CD4-positive, alpha-beta T cell treated with Interleukin-6 at 100 ng/mL for 8 hours (primary cell): ENCODE measurements at regions not wholly inside any gene's neighbourhood (a gene's known extent, or its start where the extent isn't known, plus 50 kb on each side); places are given as distances from the start of the nearest gene placed in this dataset.
"Not testable (repeated sequence)": the region's sequence is repeated elsewhere in the genome, so short reads cannot be mapped to it uniquely, and the experiment has no call there.

ENCODE experiments used
- DNase-seq: peaks from one replicate; pipeline ENCODE4 v3.0.0-alpha.2; 2020; ENCODE audit warnings: mixed read lengths, low spot score

GRCh38 chr2:234406085-234406484 is 90.8 kb downstream of the ARL4C start:
- no peak for DNase-seq

GRCh38 chr2:234405462-234405861 is 91.4 kb downstream of the ARL4C start:
- DNase-seq: no peak

- no peak for DNase-seq
Measured at GRCh38 chr2:234404957-234405356, 91.9 kb downstream of the ARL4C start.

GRCh38 chr2:234403751-234404150 is 93.1 kb downstream of the ARL4C start:
- no peak for DNase-seq

GRCh38 chr2:234403074-234403473 is 93.8 kb downstream of the ARL4C start:
- no peak for DNase-seq

GRCh38 chr2:234401426-234401825 is 95.5 kb downstream of the ARL4C start:
- no peak for DNase-seq

- no peak for DNase-seq
Measured at GRCh38 chr2:234399451-234400246, 97.2 kb downstream of the ARL4C start.

- no peak for DNase-seq
Measured at GRCh38 chr2:234398531-234398930, 98.3 kb downstream of the ARL4C start.

GRCh38 chr2:234395891-234396420 is 100.9 kb downstream of the ARL4C start:
- no peak for DNase-seq

- DNase-seq: no peak
Measured at GRCh38 chr2:234394450-234394849, 102.4 kb downstream of the ARL4C start.

GRCh38 chr2:234393354-234393753 is 103.5 kb downstream of the ARL4C start:
- DNase-seq: peak; percentile 44

- no peak for DNase-seq
Measured at GRCh38 chr2:234392041-234392615, 104.8 kb downstream of the ARL4C start.

- DNase-seq: no peak
Measured at GRCh38 chr2:234391625-234392024, 105.3 kb downstream of the ARL4C start.

GRCh38 chr2:234389661-234390060 is 107.2 kb downstream of the ARL4C start:
- not testable (repeated sequence) for DNase-seq

- DNase-seq: no peak
Measured at GRCh38 chr2:234388591-234388990, 108.3 kb downstream of the ARL4C start.

GRCh38 chr2:234386971-234387370 is 109.9 kb downstream of the ARL4C start:
- no peak for DNase-seq

GRCh38 chr2:234382131-234382530 is 114.8 kb downstream of the ARL4C start:
- DNase-seq: no peak

GRCh38 chr2:234378958-234379357 is 117.9 kb downstream of the ARL4C start:
- not testable (repeated sequence) for DNase-seq

GRCh38 chr2:234378440-234378839 is 118.4 kb downstream of the ARL4C start:
- no peak for DNase-seq

- DNase-seq: no peak
Measured at GRCh38 chr2:234377761-234378391, 119.0 kb downstream of the ARL4C start.

GRCh38 chr2:234376229-234376628 is 120.7 kb downstream of the ARL4C start:
- no peak for DNase-seq

GRCh38 chr2:234375176-234375880 is 121.6 kb downstream of the ARL4C start:
- no peak for DNase-seq
